Suprapubic skin (tissue), 4 donors: ENCODE measurements at regions not wholly inside any gene's neighbourhood (a gene's known extent, or its start where the extent isn't known, plus 50 kb on each side); places are given as distances from the start of the nearest gene placed in this dataset.

Experiments
- DNase-seq, 2 donors: peaks; one replicate each; pipeline ENCODE4 v3.0.0-alpha.2; 2019; ENCODE audit warnings: low spot score in 2 of 2
- H3K27ac ChIP-seq: fragments of 200-600 bp; sonication (generic); one replicate; pipeline ENCODE4 v1.5.1; 2019
- H3K27me3 ChIP-seq: fragments of 200-600 bp; sonication (generic); one replicate; pipeline ENCODE4 v1.5.1; 2019
- H3K36me3 ChIP-seq: fragments of 200-600 bp; sonication (generic); one replicate; pipeline ENCODE4 v1.5.1; 2019
- H3K4me1 ChIP-seq: fragments of 200-600 bp; sonication (generic); one replicate; pipeline ENCODE4 v1.5.1; 2019
- H3K4me3 ChIP-seq: fragments of 200-600 bp; sonication (generic); one replicate; pipeline ENCODE4 v1.5.1; 2019; ENCODE audit warnings: mild to moderate bottlenecking
- H3K9me3 ChIP-seq: fragments of 200-600 bp; sonication (generic); one replicate; pipeline ENCODE4 v1.5.1; 2019
- EP300 ChIP-seq: sonication (generic); formaldehyde crosslinking; IDR thresholded peaks from one replicate; pipeline ENCODE4 v1.6.1; 2017; ENCODE audit warnings: antibody characterized with exemption
- POLR2A ChIP-seq, 2 donors: fragments of 450-650 bp; IDR thresholded peaks; one replicate each; pipeline ENCODE4 v1.6.1; 2017; ENCODE audit warnings: antibody characterized with exemption in 2 of 2, mild to moderate bottlenecking in 2 of 2, moderate library complexity in 2 of 2
- POLR2AphosphoS5 ChIP-seq, 3 donors: sonication (generic); formaldehyde crosslinking; IDR thresholded peaks; one replicate each; pipeline ENCODE4 v1.6.1; 2017; ENCODE audit warnings: antibody characterized with exemption in 3 of 3
- WGBS: methylation state at CpG from one replicate; pipeline ENCODE4 v1.1.5; 2018; 5-methylcytosine and 5-hydroxymethylcytosine counted together
- TF ChIP-seq, protein P1 (sequence below), 2 donors: fragments of 200-600 bp in 1 of 2; fragments of 450-650 bp in 1 of 2; sonication (generic) in 1 of 2; IDR thresholded peaks; one replicate each; pipeline ENCODE4 v1.5.1; 2016 to 2019; ENCODE audit warnings: antibody characterized with exemption in 2 of 2, mild to moderate bottlenecking in 1 of 2, moderate library complexity in 1 of 2

DNA sequence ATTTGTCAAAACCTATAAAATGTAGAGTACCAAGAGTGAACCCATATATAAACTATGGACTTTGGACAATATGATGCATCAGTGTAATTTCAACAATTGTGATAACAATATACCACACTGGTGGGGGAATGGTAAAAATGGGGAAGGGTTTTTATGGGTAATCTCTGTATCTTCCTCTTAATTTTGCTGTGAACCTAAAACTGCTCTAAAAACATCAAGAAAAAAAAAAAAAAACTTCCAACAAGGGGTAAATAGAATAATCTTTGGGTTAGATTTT, 592.0 kb upstream of the ADGRB3 start:
- H3K9me3 ChIP-seq = no peaks in the 10 kb centered on the region
- H3K27me3 ChIP-seq = no peaks in the 10 kb centered on the region
- no peak overlapping the region for H3K4me3 ChIP-seq
- no peaks in the 10 kb centered on the region for H3K36me3 ChIP-seq
- no peak for TF ChIP-seq POLR2A (IDR thresholded peaks at IDR 0.05)
- no peak overlapping the region for H3K27ac ChIP-seq
- DNase-seq = no peak
- H3K4me1 ChIP-seq = no peaks in the 10 kb centered on the region

DNA sequence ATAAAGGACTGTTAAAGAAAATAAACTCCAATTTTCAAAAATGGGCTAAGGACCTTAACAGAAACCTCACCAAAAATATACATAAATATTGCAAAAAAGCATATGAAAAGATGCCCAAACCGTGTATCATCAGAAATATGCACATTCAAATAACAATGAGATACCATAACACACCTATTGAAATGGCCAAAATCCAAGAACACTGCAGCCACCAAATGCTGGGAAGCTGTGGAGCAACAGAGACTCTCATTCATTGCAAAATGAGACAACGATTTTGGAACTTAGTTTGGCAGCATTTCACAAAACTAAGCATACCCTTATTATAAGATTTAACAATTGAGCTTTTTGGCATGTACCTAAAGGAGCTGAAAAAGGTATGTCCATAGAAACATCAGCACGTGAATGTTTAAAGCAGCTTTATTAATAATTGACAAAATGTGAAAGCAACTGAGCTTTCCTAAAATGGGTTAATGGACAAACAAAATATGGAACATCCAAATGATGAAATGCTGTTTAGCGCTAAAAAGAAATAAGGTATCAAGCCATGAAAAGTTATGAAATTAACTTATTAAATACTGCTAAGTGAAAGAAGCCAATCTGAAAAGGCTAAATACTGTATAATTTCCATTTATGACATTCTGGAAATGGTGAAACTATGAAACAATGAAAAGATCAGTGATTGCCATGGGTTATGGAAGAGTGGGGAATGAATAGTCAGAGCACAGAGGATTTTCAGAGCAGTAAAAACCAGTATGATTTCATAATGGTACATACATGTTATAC, 592.6 kb upstream of the ADGRB3 start:
- DNase-seq = no peak
- Histone ChIP-seq H3K4me3 (no peak overlapping the region), H3K4me1 (no peaks in the 10 kb centered on the region), H3K36me3 (no peaks in the 10 kb centered on the region), H3K27me3 (no peaks in the 10 kb centered on the region), H3K9me3 (no peaks in the 10 kb centered on the region), H3K27ac (no peak overlapping the region)
- TF ChIP-seq EP300 = no peak
- no peak for TF ChIP-seq POLR2AphosphoS5 (IDR thresholded peaks at IDR 0.05)
- TF ChIP-seq, protein P1, sequence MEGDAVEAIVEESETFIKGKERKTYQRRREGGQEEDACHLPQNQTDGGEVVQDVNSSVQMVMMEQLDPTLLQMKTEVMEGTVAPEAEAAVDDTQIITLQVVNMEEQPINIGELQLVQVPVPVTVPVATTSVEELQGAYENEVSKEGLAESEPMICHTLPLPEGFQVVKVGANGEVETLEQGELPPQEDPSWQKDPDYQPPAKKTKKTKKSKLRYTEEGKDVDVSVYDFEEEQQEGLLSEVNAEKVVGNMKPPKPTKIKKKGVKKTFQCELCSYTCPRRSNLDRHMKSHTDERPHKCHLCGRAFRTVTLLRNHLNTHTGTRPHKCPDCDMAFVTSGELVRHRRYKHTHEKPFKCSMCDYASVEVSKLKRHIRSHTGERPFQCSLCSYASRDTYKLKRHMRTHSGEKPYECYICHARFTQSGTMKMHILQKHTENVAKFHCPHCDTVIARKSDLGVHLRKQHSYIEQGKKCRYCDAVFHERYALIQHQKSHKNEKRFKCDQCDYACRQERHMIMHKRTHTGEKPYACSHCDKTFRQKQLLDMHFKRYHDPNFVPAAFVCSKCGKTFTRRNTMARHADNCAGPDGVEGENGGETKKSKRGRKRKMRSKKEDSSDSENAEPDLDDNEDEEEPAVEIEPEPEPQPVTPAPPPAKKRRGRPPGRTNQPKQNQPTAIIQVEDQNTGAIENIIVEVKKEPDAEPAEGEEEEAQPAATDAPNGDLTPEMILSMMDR (IDR thresholded peaks at IDR 0.05) = no peak
- no peak for TF ChIP-seq POLR2A (IDR thresholded peaks at IDR 0.05)
- WGBS = 52% methylated on average over 4 of the region's 4 CpGs

DNA sequence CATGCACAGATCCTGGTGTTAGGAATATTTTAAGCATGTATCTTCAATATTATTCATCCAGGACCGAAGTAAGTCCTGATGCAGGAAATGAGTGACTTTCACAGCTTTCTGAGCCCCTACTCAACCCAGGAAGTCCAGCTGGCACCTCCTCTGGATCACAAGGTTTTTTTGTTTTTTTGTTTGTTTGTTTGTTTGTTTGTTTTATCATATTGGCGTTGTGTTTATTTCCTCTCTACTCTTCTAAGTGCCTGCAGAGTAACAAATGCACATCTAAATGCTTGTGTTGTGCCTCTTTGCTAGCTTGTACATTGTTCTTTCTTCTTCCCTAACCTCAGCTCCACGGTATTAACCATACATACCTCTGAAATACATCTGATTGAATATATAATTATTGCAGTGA, 594.3 kb upstream of the ADGRB3 start:
- Histone ChIP-seq H3K9me3 (no peaks in the 10 kb centered on the region), H3K27ac (no peak overlapping the region), H3K4me1 (no peaks in the 10 kb centered on the region), H3K36me3 (no peaks in the 10 kb centered on the region), H3K4me3 (peak overlapping the region; percentile 15), H3K27me3 (no peaks in the 10 kb centered on the region)
- WGBS = 44% methylated on average over 3 of the region's 3 CpGs
- TF ChIP-seq POLR2AphosphoS5 (IDR thresholded peaks at IDR 0.05) = no peak
- no peak for TF ChIP-seq EP300
- TF ChIP-seq, protein P1 (IDR thresholded peaks at IDR 0.05) = no peak
- no peak for TF ChIP-seq POLR2A (IDR thresholded peaks at IDR 0.05)
- DNase-seq = no peak

DNA sequence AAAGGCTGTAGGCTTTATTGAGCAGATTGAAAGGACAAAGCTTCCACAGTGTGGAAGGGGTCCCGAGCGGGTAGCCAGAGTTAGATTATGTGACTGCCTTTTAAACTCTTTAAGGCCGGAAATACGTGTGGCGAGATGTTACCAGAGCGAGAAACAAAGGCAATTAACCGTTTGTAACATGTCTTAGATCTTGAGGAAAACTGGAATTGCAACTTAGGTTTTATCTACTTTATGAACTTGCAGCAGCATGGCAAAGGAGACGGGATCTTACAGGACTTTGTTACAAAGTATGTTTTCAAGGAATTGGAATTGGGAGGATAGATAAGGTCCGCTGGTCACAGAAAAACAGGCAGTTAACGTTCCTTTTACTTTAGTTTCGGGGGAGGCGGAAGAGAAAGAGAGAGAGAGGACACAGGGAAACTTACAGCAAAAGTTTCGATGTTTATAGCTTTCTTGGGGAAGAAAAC, 594.7 kb upstream of the ADGRB3 start:
- TF ChIP-seq, protein P1 (IDR thresholded peaks at IDR 0.05) = no peak
- TF ChIP-seq POLR2AphosphoS5 (IDR thresholded peaks at IDR 0.05) = no peak
- TF ChIP-seq POLR2A (IDR thresholded peaks at IDR 0.05) = no peak
- no peak for TF ChIP-seq EP300
- no peaks in the 10 kb centered on the region for H3K9me3 ChIP-seq
- H3K36me3 ChIP-seq = no peaks in the 10 kb centered on the region
- H3K4me1 ChIP-seq = no peaks in the 10 kb centered on the region
- H3K27ac ChIP-seq = no peak overlapping the region
- no peaks in the 10 kb centered on the region for H3K27me3 ChIP-seq
- WGBS = 40% methylated on average over 13 of the region's 13 CpGs
- no peak for DNase-seq
- peak overlapping the region; percentile 15 for H3K4me3 ChIP-seq

DNA sequence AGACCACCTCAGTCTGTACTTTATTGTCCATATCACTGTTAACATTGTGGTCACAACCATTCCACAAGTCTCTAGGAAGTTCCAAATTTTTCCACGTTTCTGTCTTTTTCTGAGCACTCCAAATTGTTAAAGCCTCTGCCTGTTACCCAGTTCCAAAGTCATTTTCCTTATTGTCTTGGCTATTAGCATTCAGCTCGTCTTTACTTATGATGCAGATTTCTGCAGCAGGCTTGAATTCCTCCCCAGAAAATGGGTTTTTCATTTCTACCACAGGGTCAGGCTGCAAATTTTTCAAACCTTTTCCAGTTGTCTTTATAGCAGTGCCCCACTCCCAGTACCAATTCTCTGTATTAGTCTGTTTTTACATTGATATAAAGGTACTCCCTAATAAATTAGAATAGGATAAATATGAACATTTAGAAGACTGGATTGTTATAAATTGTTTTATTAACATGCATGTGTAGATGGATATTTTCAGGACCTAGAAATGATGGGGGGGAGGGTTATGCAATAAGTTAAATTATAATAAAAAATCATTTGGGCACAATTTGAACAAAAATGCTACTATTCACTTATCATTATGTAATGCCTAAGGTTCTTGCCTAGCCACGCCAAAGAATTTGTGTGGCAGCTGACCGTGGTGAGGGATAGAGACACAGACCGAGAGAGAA, 595.3 kb upstream of the ADGRB3 start:
- TF ChIP-seq POLR2AphosphoS5 (IDR thresholded peaks at IDR 0.05) = no peak
- TF ChIP-seq, protein P1 (IDR thresholded peaks at IDR 0.05) = no peak
- Histone ChIP-seq H3K4me1 (no peaks in the 10 kb centered on the region), H3K36me3 (no peaks in the 10 kb centered on the region), H3K27ac (no peak overlapping the region), H3K27me3 (no peaks in the 10 kb centered on the region), H3K9me3 (no peaks in the 10 kb centered on the region), H3K4me3 (no peak overlapping the region)
- no peak for DNase-seq
- 28% methylated on average over 4 of the region's 5 CpGs for WGBS
